GM12874 (cell line): ENCODE measurements at regions not wholly inside any gene's neighbourhood (a gene's known extent, or its start where the extent isn't known, plus 50 kb on each side); places are given as distances from the start of the nearest gene placed in this dataset.

Experiments
- TF ChIP-seq, protein P1 (sequence below): IDR thresholded peaks from 2 replicates; pipeline ENCODE4 v1.5.1; 2011; ENCODE audit warnings: low read depth, mild to moderate bottlenecking, control low read depth, low read length, moderate library complexity; ENCODE audit not compliant: insufficient read depth

DNA sequence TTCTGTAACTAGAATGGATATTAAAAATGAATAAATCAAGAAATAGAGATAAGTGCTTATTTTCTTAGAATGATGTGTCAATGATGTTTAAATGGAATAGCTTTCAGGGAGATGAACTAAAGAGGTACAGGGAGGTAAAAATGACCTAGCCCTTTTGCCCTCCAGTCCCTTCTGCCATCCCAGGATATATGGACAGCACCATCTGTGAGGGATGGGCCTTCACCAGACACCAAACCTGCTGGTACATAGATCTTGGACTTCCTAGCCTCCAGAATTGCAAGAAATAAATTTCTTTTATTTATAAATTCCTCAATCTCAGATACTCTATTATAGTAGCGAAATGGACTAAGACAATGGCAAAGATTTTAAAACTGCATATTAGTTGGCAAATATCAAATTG lies 352.0 kb upstream of the THBS1 start:
- TF ChIP-seq, protein P1, sequence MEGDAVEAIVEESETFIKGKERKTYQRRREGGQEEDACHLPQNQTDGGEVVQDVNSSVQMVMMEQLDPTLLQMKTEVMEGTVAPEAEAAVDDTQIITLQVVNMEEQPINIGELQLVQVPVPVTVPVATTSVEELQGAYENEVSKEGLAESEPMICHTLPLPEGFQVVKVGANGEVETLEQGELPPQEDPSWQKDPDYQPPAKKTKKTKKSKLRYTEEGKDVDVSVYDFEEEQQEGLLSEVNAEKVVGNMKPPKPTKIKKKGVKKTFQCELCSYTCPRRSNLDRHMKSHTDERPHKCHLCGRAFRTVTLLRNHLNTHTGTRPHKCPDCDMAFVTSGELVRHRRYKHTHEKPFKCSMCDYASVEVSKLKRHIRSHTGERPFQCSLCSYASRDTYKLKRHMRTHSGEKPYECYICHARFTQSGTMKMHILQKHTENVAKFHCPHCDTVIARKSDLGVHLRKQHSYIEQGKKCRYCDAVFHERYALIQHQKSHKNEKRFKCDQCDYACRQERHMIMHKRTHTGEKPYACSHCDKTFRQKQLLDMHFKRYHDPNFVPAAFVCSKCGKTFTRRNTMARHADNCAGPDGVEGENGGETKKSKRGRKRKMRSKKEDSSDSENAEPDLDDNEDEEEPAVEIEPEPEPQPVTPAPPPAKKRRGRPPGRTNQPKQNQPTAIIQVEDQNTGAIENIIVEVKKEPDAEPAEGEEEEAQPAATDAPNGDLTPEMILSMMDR: no peak

DNA sequence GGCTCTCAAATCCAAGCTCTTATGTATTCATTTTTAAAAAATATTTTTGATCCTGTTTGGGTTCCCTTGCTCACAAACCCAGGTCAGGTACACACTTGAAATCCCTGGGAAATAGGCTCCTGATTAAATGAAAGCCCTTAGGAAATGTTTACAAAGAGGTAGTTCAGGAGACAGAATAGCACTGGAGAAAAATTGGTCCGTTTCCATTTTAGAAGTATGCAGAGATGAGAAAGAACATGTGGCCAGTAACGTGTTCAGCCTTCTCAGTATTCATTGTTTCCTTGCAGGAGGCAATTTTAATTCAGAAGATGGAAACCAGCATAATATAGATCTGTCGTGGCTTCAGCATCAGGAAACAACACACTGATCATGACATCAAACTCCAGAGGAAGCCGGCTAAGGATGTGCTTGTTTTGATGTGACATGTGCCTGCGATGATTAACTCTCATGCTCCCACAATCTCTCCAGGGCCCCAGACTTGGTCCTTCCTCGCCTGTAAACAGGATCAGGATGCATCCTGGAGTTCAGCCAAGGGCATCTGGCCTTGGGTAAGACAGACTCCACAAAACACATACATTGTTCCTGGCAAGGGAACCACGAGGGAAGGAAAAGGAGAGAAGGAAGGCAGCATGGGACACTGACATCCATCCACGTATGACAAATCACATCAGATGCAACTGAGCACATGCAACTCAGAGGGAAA lies 350.5 kb upstream of the THBS1 start:
- TF ChIP-seq, protein P1: no peak

DNA sequence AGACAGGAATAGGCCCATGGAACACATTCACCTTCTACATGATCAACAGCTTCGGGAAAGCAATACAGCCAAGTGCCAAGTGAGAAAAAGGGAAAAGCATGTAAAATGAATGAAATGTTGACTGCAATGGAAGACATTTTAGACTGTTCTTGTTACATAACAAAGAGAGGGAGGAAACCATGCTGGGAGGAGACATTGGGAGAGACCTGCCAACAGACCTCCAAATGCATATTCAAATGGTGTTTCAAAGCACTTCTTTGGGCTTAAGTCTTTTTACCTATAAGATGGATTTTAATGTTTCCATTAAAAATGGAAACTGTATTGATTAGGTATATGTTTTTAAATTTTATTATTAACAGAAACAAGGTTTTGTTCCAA lies 350.0 kb upstream of the THBS1 start:
- TF ChIP-seq, protein P1: no peak

DNA sequence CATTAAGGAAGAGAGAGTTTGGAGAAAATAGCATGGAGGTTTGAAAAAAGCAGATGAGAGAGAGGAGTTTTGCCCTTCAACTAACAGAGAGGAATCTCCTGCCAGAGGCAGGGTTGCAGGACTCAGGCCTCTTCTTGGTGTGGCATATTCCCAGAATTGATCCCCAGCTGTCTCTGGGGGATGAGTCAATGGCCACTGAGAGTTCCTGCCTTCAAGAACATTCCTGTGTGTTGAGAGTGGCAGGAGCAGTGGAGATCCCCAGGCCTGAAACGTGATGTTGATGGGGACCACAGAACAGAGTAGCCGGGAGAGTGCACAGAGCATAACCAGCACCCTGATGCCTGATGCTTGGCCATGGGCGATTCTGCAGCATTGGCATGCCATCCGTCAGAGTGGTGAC lies 348.4 kb upstream of the THBS1 start:
- TF ChIP-seq, protein P1: no peak

DNA sequence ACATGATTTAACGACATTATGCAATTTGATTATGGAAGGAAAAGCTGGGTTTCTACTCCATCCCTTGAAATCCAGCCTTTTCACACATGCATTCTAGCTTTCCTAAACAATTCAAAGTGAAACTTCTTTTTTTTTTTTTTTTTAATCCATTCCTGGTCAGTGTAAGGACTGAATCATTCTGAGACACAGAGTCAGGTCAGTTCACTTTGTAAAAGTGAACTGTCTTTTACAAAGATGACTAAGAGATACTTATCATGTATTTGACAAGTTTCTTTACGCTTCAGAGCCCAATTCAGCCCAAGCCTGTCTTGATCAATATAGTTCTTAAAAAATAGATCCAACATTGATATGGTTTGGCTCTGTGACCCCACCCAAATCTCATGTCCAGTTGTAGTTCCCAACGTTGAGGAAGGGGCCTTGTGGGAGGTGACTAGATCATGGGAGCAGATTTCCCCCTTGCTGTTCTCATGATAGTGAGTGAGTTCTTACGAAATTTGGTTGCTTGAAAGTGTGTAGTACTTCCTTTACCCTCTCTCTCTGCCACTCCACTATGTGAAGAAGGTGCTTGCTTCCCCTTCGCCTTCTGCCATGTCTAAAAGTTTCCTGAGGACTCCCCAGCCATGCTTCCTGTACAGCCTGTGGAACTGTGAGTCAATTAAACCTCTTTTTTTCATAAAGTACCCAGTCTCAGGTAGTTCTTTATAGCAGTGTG lies 345.6 kb upstream of the THBS1 start:
- TF ChIP-seq, protein P1: no peak

DNA sequence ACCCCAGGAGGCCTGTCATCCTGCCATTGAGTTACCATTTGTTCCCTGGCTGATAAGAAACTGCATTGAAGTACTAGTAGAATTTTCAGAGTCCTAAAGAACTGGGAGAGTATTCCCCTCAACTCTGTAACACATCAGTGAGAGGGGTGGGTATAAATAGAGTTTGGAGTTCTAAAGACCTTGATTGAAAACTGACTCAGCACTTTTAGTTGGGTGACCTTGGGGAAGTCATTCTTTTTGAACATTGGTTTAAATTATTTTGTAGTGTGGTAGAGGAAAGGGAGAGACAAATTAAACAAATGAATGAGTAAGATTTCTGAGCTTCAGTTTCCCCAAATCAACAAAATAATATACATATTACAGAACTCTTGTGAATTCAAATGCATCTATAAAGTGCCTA lies 344.5 kb upstream of the THBS1 start:
- TF ChIP-seq, protein P1: no peak

DNA sequence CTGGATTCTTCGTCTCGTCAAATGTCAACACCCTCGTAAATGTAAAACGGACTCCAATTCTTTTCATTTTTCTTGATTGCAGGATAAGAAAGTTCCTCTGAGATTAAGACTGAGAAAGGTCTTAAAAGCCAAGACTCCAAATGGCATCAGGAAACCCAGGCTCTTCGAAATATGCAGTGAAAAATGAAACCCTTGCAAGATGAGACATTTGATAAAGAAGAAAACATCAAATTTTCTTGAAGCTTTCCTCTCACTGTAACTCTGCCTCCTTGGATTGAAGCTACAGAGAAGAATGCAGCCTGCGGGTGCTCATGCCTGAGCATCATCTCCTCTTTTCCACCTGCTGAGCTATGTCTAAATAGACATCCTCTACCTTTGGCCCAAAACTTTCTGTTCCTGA lies 342.4 kb upstream of the THBS1 start:
- TF ChIP-seq, protein P1: no peak
